Astrocyte of the hippocampus (primary cell): ENCODE measurements at regions not wholly inside any gene's neighbourhood (a gene's known extent, or its start where the extent isn't known, plus 50 kb on each side); places are given as distances from the start of the nearest gene placed in this dataset.

ENCODE experiments used
- DNase-seq: peaks from one replicate; pipeline ENCODE4 v3.0.0; 2011; ENCODE audit warnings: low read depth, low spot score

DNA sequence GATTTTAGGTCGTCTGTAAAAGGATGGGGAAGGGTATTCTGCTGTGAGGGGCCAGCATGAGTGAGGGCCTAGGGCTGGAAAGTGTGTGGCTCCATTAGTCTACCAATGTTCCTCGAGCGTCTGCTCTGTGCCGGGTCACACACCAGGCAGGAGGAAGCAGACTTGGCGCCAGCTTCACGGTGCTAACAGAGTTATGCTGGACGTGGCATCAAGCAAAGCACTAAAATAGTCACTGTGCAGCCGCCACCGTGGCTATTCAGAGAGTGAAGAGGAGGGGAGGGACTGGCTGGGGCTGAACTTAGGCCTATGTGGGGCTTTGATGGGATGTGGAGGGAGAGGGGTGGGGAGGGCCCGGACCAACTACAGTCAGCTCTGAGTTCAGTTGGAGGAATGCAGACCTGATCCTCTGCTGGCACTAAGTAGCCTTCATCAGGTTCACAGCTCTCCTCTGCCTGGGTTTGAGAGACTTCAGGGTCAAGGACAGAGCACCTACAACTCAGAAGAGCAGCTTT, 83.9 kb upstream of the MSX1 start:
- no peak for DNase-seq

DNA sequence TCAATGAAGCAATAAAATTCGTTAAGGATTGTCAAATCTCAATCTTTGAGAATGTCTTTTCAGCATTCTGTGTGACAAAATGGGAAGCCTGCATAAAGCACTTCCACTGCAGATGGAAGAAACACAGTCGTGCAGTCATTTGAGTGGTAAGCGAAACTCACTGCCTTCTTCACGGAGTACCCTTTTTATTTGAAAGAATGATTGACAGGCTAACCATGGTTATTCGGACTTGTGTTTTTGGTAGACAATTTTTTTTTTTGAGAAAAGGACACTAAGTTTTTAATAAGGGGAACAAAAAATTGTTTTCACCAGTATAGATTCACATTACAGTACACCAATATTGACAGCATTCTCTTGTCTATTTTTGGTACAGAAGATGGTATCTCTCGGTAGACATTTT, 86.9 kb upstream of the MSX1 start:
- no peak for DNase-seq

DNA sequence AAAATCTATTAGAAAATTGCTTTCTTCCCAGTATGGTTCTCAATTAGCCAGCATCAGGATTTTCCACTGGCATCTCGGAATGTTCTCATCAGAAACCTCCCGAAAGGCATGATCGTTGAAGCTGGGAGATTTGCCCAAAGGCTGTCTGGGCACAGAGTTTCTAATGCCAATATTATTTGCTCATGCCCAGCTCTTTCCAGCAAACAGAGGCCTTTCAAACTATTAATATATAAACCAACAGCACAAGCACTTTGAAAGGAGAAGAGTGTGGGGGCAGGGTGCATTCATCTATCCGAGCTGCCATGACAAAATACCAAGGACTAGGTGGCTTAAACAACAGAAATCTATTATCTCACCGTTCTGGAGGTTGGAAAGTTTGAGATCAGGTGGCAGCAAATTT, 88.3 kb upstream of the MSX1 start:
- DNase-seq: no peak

DNA sequence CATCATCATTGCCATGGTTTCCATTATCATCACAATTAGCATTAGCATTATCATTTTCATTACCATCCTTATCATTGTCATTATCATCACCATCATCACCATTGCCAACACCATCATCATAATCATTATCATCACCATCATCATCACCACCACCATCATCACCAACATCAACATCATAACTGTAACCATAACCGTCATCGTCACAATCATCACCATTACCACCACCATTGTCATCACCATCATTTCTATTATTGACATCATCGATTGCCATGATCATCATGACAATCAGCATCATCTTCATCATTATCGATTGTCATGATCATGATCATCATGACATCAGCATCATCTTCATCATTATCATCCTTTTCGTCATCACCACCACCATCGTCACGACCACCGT, 88.9 kb upstream of the MSX1 start:
- DNase-seq: no peak

DNA sequence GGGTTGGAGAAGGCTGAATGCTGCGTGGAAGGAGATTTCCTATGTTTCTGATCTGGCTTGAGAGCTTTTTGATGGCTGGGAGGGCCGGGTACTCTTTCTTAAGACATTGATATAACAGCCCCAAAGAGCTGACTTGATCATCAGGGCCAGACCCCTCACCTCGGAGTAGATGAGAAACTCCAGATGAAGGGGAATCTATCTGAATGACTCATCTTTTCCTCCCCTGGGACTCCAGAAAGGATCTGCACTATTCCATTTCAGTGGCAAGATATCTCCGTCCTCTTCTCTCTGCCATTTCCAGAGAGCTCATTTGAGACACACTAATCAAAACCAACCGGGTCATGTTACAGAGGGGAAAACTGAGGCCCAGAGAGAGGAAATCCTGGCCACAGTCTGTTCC, 92.9 kb upstream of the MSX1 start:
- DNase-seq: no peak

DNA sequence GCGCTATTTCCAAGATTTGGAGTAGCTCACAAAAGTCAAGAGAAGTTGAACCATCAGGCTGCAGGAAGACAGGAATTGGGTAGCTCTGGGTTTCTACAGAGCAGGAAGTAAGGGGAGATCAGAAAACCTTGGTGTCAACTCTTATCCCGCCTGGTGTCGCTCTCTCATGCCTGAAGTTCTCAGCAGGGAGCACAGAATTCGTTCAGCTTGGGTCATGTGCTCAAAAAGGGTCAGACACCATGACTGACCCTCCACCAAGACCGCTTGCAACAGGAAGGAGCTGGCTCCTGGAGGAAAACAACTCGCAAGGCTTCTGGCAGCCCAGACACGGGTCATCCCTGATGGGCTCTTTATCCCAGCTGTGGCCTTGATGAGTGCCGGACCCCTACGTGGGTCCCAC, 93.7 kb upstream of the MSX1 start:
- DNase-seq: no peak

DNA sequence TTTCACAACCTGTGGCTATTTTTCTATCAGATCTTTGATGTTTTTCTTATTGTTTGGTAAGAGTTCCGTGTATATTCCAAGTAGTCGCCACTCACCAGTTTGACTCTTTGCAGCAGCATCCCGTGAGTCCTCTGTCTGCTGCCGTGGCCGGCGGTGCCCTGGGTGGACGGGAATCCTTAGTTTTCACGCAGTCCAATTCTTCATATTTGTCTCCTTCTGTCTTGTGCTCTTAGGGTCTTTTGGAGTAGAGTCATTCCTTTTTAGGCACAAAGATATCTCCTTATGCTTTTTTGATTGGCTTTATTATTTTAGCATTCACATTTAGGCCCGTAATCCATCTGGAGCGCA, 94.9 kb upstream of the MSX1 start:
- DNase-seq: no peak

DNA sequence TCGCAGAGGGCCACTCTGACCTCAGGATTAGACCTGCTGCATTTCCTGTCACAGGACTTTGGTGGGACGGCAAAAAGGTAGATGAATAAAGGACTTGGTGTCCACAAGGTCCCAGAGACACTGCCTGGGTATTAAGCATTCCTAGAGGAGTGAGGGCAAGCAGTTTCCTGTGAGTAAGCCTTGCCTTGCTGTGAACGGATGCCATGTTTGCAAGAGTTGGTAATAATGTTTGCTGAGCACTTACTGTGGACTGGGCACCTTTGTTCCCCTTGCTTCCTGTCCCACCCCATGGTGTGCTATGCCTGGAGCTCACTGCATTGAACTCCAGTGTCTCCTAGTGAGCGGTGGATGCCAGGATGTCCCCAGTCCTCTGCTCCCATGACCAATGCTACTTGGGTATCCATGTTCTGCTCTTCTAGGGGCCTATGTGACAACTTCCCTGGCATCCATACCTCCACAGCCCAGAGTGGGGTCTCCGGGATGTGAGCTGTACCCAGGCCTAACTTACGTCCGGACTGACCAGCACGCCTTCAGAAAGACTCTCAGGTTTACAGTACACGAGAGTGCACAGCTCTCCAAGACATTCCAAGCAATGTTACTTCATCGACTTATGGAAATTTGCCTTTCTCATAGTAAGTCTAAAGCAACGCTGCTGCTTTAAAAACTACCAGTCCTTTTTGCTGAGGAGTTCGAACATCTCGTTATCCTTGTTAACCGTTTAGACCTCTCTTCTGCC, 95.5 kb upstream of the MSX1 start:
- no peak for DNase-seq

DNA sequence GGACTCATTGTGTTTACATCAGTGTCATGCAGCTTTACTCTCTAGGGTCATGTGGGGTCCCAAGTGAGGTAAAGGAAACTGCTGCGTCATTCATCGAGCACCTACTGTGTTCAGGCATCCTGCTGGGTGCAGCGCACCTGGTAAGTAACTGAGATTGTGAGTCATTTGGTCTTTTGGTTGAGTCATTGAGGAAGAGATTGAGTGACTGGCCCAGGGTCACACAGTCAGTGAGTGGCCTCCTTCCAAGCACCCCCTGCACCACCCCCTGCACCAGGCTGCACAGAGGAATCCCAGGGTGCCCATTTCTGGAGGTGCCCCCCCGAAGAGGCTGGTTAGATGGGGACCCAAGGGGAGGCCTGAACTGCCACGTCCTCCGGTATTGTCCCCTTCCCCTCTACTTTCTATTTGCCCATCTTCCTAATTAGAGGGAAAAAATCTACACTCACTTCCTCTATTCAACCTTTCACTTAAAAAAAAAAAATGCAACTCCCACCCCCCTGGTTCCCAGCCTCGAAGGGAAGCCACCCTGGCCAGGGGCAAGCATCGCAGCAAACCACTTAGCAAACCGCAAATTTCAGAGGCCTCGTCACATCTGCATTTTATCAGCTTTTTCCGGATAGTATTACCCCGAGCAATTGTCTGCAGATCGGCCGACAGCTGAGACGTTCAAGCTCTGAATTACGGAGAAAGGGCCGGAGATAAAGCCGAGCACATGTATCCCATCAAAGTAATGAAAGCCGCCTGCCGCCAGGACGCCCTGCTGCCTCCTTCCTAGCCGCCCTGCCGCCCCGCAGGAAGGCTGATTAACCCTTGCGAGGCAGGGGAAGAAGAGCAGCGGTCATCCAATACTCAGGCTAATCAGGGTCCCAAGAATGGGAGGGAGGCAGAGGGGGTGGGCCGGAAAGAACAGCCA, 96.3 kb upstream of the MSX1 start:
- peak; percentile 5 for DNase-seq

DNA sequence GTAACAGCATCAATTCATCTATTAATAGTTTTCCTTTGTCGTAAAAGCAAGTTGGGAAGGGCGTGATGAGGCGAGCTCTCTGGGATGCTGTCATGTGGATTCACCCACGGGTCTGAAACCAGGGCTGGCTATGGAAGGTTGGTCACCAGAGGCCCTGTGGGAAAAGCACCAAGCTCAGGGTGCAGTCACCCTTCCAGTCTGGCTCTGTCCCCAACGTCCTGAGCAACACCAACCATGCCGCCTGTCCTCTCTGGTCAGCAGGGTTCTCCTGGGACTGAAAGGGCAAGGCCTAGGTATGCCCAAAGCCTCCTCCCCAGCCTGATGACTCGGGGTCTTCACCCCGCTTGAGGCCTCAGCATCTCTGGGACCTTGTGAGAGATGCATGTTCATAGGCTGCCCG, 97.2 kb upstream of the MSX1 start:
- DNase-seq: no peak

DNA sequence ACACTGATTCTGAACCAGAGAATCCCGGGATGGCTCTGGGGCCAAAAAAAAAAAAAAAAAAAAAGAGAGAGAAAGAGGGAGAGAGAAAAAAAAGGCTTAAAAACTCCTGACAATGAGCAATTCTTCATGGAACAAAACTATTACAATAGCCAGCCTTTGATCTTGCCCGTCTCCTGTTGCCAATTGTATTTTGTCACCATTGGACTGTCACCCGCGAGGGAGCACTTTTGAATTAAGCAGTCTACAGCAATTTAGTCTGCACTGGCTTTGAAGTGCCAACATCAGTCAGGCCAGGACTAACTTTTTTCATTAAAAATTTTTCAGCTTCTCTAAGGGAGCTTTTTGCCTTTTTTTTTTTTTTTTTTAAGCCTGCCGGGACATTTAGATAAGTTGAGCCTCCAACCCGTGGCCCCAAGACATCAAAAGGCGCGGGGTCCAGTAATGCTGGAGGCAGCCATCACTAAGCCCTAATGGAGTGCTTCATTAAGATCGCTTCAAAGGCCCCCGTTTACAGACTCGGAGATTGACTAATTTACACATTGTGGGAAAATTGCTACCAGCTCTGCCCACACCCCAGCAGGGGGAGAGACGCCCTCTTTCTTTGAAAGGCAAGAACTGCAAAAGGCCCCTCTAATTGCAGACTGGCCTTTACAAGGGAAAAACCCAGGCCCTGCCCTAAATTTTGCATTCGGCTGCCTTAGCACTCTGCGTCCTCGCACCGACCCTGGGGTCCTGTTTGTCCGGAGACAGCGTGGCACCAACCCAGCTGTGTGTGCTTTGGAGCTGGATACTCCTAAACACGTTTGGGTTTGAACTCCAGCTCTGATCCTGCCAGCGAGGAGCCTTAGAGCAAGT, 98.1 kb upstream of the MSX1 start:
- peak; percentile 36 for DNase-seq

DNA sequence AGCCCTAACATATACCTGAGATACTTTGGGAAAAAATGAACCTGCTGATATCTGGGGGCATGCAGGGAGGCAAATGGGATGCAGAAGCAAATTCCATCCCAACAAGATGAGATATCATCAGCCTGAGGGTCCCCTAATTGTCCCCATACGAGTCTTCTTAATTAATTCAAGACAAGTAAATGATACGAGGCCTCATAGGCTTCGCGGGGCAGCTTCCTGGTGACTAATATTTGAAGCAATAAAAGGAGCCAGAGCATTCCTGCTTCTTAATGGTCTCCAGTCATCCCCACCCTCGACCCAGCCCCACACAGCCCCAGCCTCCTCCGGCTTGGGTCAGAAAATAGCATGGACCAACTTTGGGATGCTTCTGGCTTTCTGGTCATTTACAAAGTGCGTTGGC, 99.6 kb upstream of the MSX1 start:
- DNase-seq: no peak

DNA sequence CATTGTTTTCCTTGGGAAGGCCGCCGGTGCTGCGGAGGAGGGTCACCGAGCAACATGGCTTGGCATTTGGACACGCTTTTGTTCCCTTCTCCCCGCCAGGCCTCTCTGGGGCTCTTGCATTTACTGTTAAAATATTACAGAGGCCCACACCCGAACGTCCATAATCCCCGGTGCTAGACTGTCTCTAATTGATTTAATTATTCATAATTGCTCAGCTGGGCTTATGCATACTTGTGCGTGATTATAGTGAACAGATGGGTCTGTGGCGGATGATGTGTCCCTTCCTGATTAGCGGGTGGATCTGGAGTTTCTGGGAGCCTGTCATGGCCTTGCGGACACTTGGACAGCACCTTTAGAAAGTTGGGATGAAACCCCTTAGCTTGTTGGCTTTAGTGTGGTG, 100.2 kb upstream of the MSX1 start:
- DNase-seq: no peak

DNA sequence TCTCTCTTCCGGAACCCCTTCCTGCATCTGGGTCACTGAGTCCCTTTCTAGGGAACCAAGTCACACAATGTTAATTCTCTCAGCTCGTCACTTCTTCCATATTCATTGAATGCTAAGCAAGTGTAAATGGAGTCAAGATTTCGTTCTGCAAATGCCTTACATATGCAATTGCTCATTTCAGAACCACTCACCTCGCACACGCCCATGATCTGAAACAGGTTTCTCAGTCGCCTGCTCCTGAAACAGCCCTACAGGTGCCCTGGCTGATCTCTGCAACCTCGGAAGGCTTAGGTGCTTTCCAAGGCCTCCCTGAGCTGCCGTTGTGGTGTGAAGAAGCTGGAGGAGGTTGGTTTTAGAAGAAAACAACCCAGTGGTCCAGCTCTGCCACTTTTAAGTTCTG, 100.8 kb upstream of the MSX1 start:
- no peak for DNase-seq

DNA sequence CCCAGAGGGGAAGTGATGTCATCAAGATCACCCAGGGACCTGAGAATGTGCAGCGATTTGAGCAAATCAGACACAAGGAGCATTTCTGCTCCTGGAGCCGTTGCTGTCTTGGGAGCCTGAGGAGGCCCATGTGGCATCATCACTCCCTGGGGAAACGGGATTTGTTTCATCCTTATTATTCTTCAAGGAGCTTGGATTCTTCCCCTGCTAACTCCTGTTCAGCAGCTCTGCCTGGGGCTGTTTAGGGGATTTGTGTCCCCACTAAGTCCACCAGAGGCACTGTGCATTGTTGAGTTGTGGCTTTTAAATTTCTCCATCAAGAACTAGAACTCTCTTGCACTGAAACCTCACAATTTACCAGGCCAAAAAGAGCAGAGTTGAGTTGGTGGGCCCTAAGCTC, 104.2 kb upstream of the MSX1 start:
- DNase-seq: no peak

DNA sequence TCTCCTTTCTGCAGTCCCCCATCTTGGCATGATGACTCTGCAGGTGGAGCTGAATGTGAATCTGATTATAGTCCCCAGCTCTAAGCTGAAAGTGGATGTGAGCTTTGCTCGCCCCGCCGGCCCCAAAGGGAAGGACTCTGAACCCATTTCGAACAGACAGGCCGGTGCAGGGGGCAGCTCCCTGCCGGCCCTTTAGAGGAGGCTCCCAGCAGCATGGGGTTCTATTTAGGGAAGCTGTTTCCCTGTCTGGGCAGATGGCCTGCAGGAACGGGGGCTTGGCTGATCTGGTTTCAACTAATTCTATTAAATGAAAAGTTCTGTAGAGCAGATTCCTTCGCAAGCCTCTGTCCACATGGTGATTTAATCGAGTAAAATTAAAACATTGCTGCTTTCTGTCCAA, 104.8 kb upstream of the MSX1 start:
- DNase-seq: no peak

DNA sequence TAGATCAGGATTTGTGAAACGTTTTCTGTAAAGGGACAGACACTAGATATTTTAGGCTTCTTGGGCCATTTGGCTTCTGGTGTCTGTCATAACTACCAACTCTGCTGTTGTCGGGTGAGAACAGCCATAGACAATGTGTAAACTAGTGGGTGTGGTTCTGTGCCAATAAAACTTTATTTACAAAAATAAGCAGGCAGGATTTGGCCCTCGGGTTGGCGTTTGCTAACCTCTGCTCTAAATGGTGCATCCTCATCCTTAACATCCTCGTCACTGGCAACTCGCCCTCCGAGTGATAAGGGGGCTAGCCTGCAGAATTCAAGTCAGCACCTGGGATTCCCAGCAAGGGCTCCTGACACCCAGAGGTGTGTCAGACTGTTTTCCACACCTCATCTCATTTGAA, 105.8 kb upstream of the MSX1 start:
- no peak for DNase-seq

DNA sequence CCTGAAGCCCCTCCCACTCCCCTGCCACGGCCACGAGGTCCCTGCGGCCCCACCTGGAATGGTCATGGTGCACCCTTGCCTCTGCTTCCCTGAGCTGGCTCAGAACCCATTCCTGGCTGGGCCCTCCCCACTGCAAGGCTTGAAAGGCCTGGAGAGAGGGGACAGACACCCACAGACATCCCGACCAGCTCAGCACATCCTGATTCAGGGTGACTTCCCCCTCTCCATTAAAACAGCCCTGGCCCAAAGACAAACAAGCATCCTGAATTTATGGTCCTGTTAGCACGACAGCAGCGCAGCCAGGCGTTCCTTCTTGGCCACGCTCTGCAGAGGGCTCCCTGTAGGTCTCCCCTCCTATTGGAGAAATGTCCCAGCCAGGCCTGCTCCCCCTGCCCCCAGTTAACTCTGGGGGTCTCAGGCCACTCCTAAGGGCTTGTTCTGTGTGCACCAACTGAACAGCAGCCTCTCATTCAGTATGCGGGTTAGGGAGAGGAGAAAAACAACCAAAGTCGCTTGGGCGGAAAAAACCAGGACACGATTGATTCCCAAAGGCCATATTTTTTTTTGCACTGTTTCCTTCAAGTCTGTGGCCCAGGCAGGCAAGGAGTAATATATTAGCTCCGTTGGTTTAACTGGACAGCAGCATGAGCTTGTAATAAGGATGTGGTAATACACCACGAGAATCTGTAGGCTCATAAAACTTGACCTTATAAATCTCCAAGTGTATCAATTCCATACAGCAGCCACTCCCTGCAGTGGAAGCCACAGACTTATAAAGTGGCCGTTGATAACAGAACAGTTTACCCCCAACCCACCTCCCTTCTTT, 106.7 kb upstream of the MSX1 start:
- no peak for DNase-seq

DNA sequence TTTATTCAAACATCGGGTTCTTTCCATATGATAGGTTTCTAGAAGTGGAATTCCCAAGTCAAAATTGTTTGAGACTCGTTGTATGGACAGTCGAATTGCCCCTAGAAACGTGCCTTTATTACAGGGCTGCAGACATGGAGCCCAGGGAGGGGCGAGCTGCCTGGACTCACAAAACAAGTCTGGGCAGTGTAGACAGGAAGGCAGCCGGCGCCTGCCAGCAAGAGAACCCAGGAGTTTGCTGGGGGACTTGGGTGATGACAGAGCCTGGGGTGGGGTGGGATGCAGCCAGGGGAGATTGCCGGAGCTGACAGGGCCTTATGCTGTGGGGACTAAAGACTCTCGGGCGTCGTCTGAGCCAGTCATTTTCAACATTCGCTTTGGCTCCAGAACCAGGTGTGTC, 107.4 kb upstream of the MSX1 start:
- DNase-seq: no peak

DNA sequence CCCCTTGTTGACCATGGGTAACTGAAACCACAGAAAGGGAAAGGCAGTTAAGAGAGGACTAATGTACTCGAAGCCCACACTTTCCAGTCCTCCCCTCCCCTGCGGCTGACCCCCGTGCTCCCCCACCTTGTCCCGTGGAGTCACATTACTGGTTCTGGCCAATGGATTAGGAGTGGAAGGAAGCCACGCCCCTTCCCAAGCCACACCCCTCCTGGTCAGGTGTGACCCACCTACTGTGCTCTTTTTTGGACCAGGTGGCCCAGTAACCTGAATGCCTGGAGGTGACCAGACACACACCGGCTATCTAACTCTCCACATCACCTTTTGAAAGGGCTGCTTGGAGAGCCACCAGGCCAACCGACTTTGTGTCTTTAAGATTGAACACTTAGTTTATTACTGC, 109.3 kb upstream of the MSX1 start:
- no peak for DNase-seq

DNA sequence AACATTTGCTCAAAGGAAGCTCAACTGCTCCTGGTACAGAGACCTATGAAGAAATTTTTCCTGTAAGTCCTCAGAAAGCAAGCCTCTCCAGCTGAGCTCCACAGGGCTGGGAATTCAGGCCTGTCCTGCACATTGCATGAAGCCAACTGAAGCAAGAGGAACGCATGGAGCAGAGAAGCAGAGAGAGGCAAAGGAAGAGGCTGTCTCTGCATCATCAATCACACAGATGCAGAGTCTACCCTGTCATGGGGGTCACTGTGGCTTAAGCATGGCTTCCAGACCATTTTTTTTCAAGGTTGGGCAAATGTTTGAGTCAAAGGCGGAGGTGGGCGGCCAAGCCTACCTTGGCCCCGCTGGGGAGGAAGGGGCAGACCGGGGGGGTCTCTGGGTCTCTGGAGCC, 110.3 kb upstream of the MSX1 start:
- DNase-seq: no peak
